ENCODE measurements at regions not wholly inside any gene's neighbourhood (a gene's known extent, or its start where the extent isn't known, plus 50 kb on each side); places are given as distances from the start of the nearest gene placed in this dataset.

DNA sequence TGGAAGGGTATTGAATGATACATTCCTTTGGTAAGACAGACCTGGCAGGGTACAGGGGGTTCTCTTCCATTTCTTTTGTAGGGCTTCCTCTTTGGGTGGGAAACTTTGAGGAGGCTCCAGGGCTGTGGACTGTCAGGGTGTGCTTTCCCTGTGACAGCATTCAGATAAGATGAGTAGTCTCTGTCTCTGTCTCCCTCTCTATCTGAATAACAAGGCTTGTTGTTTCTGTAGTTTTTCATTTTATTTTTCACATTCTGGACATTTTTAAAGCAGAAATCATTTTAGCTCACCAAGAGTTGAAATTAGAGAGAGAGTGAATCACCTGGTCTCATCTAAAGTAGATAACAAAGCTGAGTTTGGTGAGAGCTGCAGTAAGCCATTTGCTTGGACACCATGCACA, 100.8 kb upstream of the TPM1 start:
- no peak for TF ChIP-seq CTCF (IDR thresholded peaks at IDR 0.05)
- no peak for TF ChIP-seq POLR2A (IDR thresholded peaks at IDR 0.05)
- no peak for TF ChIP-seq POLR2AphosphoS5 (IDR thresholded peaks at IDR 0.05; ENCODE audit: insufficient read depth in 1 of 2, low read depth in 1 of 2)
